K562 (cell line): ENCODE measurements at regions not wholly inside any gene's neighbourhood (a gene's known extent, or its start where the extent isn't known, plus 50 kb on each side); places are given as distances from the start of the nearest gene placed in this dataset.

Experiments
- ATAC-seq: fragments of 200-7000 bp; cut with Tn5 transposase; 3 replicates; pipeline ENCODE4 v1.9.1; 2020; ENCODE audit warnings: moderate library complexity
- BruUV-seq: library from RNA; stranded (reverse); fragments of 400-500 nt; replicated peaks from 2 replicates; lab custom pipeline; 2021; lab: Mats Ljungman, UMichigan
- CTCF ChIA-PET: fragments of 300-600 bp; formaldehyde crosslinking; extraction: SDS; loops from one replicate; lab custom pipeline; 2021; ENCODE audit warnings: low intra/inter-chr PET ratio; lab: Yijun Ruan, JAX
- POLR2A ChIA-PET: fragments of 300-600, 350-650 bp; sonication (Branson Sonifier 250); formaldehyde crosslinking; extraction: SDS; loops from one replicate; lab custom pipeline; 2021; ENCODE audit warnings: antibody characterized with exemption, inconsistent platforms; lab: Yijun Ruan, JAX
- DNase-seq, 4 experiments: peaks; one replicate each; pipeline versions ENCODE4 v3.0.0 to v3.0.0-alpha.2; 2011 to 2018; ENCODE audit warnings: low spot score in 3 of 4, mixed read lengths in 3 of 4; ENCODE audit errors: extremely low read depth in 1 of 4
- FAIRE-seq: peaks from 2 replicates; lab custom pipeline; 2011; peaks lifted over from hg19 to GRCh38; lab: Jason Lieb, UNC
- H2AFZ ChIP-seq: 2 replicates; pipeline ENCODE4 v1.6.0; 2011; ENCODE audit warnings: low read depth, low read length, control low read depth, inconsistent platforms
- H3K27ac ChIP-seq: fragments of 200-600 bp; 3 replicates; pipeline ENCODE4 v1.8.0; 2011; ENCODE audit warnings: low read depth, mild to moderate bottlenecking, control low read depth, inconsistent platforms, low read length, moderate library complexity, mixed read lengths; ENCODE audit errors: extremely low read depth
- H3K27me3 ChIP-seq, 2 experiments: fragments of 300-600 bp in 1 of 2; 2 replicates in 1 of 2; 3 replicates in 1 of 2; pipeline versions ENCODE4 v1.6.0 to v1.8.0; 2011; ENCODE audit warnings: inconsistent platforms in 2 of 2, low read length in 2 of 2, mild to moderate bottlenecking in 1 of 2, mixed read lengths in 1 of 2, moderate library complexity in 1 of 2; ENCODE audit not compliant: control insufficient read depth in 2 of 2, insufficient read depth in 2 of 2
- H3K36me3 ChIP-seq: fragments of 300-600 bp; 3 replicates; pipeline ENCODE4 v1.8.0; 2011; ENCODE audit warnings: mild to moderate bottlenecking, low read length, inconsistent platforms; ENCODE audit not compliant: control insufficient read depth, insufficient read depth
- H3K4me1 ChIP-seq, 2 experiments: fragments of 200-600 bp in 1 of 2; replicated peaks in 1 of 2; 2 replicates in 1 of 2; 3 replicates in 1 of 2; pipeline versions ENCODE4 v1.5.1 to v1.8.0; 2011; ENCODE audit warnings: inconsistent platforms in 2 of 2, low read length in 2 of 2, mild to moderate bottlenecking in 1 of 2, mixed read lengths in 1 of 2, moderate library complexity in 1 of 2; ENCODE audit not compliant: control insufficient read depth in 2 of 2, insufficient read depth in 2 of 2
- H3K4me2 ChIP-seq: 2 replicates; pipeline ENCODE4 v1.6.1; 2011; ENCODE audit warnings: low read length, control low read depth, inconsistent platforms, mixed read lengths; ENCODE audit not compliant: insufficient read depth
- H3K4me3 ChIP-seq: fragments of 200-600 bp; sonication (generic), shearing (Covaris generic); 2 replicates; pipeline ENCODE4 v1.5.1; 2016; ENCODE audit warnings: control low read depth, inconsistent platforms
- H3K79me2 ChIP-seq: fragments of 200-600 bp; 3 replicates; pipeline ENCODE4 v1.8.0; 2011; ENCODE audit warnings: low read length, inconsistent platforms; ENCODE audit not compliant: control insufficient read depth, insufficient read depth
- H3K9ac ChIP-seq, 2 experiments: 2 replicates each; pipeline versions ENCODE4 v1.6.0 to v1.6.1; 2011; ENCODE audit warnings: low read depth in 2 of 2, low read length in 2 of 2, control low read depth in 1 of 2, inconsistent platforms in 1 of 2, mild to moderate bottlenecking in 1 of 2, mixed read lengths in 1 of 2; ENCODE audit not compliant: insufficient read depth in 1 of 2
- H3K9me1 ChIP-seq: one replicate; pipeline ENCODE4 v1.6.0; 2011; ENCODE audit warnings: inconsistent platforms, mild to moderate bottlenecking, low read length, moderate library complexity; ENCODE audit not compliant: control insufficient read depth, insufficient read depth
- H3K9me3 ChIP-seq: replicated peaks from 2 replicates; pipeline ENCODE4 v1.5.1; 2011; ENCODE audit warnings: low read depth, low read length, inconsistent platforms; ENCODE audit not compliant: control insufficient read depth, insufficient read depth
- H4K20me1 ChIP-seq: replicated peaks from 2 replicates; pipeline ENCODE4 v1.6.1; 2011; ENCODE audit warnings: low read length, inconsistent platforms, mixed read lengths; ENCODE audit not compliant: control insufficient read depth, insufficient read depth
- E2F8 ChIP-seq: fragments of 450-650 bp; IDR thresholded peaks from 2 replicates; pipeline ENCODE4 v1.7.1; 2018; ENCODE audit warnings: mild to moderate bottlenecking, low read depth; ENCODE audit not compliant: partially characterized antibody
- HDAC6 ChIP-seq: IDR thresholded peaks from 2 replicates; pipeline ENCODE4 v1.6.1; 2012; ENCODE audit warnings: low read depth, mild to moderate bottlenecking, control low read depth, inconsistent platforms, low read length, moderate library complexity
- MYNN ChIP-seq, 2 experiments: sonication (generic); formaldehyde crosslinking in 1 of 2; IDR thresholded peaks; 2 replicates each; pipeline versions ENCODE4 v1.5.0 to v1.6.1; 2016 to 2020; ENCODE audit warnings: antibody characterized with exemption in 1 of 2, missing genetic modification reagents in 1 of 2
- NONO ChIP-seq, 2 experiments: fragments of 200-400 bp in 1 of 2; fragments of 450-650 bp in 1 of 2; formaldehyde crosslinking in 1 of 2; IDR thresholded peaks; 2 replicates each; pipeline ENCODE4 v1.6.1; 2017; ENCODE audit warnings: low read depth in 2 of 2, mild to moderate bottlenecking in 2 of 2, moderate library complexity in 2 of 2, low read length in 1 of 2
- PHB ChIP-seq: fragments of 250-450 bp; sonication (Bioruptor Pico); IDR thresholded peaks from 2 replicates; pipeline ENCODE4 v1.5.0; 2021
- SIN3A ChIP-seq, 2 experiments: fragments of 150-350 bp in 1 of 2; IDR thresholded peaks; 2 replicates each; pipeline ENCODE4 v1.6.1; 2011 to 2016; ENCODE audit warnings: borderline replicate concordance in 2 of 2, low read depth in 2 of 2, low read length in 2 of 2, mild to moderate bottlenecking in 2 of 2, moderate library complexity in 2 of 2; ENCODE audit not compliant: control insufficient read depth in 1 of 2
- SNIP1 ChIP-seq: fragments of 450-650 bp; IDR thresholded peaks from 2 replicates; pipeline ENCODE4 v1.7.1; 2017; ENCODE audit warnings: low read depth, mild to moderate bottlenecking
- TCF15 ChIP-seq: fragments of 250-450 bp; sonication (Bioruptor Pico); IDR thresholded peaks from 2 replicates; pipeline ENCODE4 v1.8.0; 2022; ENCODE audit warnings: moderate library complexity, mild to moderate bottlenecking, inconsistent platforms
- ZNF609 ChIP-seq: sonication (generic); formaldehyde crosslinking; IDR thresholded peaks from 2 replicates; pipeline ENCODE4 v1.8.1; 2023; ENCODE audit warnings: missing genetic modification reagents, mild to moderate bottlenecking, borderline replicate concordance
- WGBS: fragments of 100-300 bp; shearing (Covaris generic); methylation state at CpG from one replicate; pipeline ENCODE4 v1.1.6; 2016; ENCODE audit warnings: low coverage, mixed read lengths; ENCODE audit not compliant: insufficient coverage; ENCODE audit errors: missing lambda C conversion rate; 5-methylcytosine and 5-hydroxymethylcytosine counted together
- in situ Hi-C: fragments of 300-500 bp; cut with MboI; formaldehyde crosslinking; loops from 4 replicates; pipeline ENCODE4 v1.15.0; 2018; ENCODE audit warnings: inconsistent platforms, mixed read lengths
- intact Hi-C: fragments of 100-400 bp; cut with micrococcal nuclease; formaldehyde crosslinking; loops from 2 replicates; pipeline ENCODE4 v1.14.2; 2022

DNA sequence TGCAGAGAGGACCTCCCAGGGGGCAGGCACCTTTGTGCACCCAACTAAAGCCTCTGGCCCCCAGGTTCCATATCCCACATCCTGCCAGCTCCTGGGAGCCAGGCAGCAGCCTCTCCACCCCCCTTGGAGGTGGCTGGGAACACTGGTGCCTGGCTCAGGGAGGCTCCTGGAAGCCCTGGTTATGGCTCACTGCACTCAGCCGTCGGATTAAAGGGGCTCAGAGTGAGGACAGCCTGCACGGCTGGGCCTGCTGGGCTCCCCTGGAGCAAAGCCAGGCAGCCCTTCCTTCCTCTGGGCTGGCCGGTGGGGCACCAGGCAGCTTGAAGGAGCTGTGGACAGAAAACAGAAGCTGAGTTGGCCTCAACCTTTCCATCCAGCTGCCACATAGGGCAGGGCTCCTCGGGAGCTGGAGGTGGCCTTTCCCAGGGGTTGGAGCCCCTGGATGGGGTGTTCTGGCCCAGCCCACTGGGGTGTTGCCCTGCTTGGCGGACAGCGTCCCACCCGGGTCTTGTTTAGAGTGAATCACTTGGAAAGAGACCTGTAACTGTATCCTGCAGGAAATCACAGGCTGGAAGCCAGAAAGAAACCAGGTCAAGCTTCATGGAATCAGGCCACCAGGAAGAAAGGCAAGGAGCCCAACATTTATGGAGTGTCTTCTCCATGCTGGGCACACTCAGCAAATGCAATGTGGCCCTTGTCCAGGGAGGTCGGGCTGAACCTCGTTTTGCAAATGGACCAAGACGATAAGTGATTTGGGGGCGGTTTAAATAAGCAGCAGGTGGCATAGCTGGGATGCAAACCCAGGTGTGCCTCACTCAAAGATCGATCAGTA lies 253.3 kb downstream of the SOX9 start (continued):
- TF ChIP-seq TCF15 (CRISPR knock-in tag) (no peak), SIN3A (IDR thresholded peaks at IDR 0.05; ENCODE audit: borderline replicate concordance in 2 of 2, control insufficient read depth in 1 of 2, low read depth in 2 of 2, low read length in 2 of 2) (no peak), MYNN (IDR thresholded peaks at IDR 0.05) (no peak), MYNN (CRISPR knock-in tag; IDR thresholded peaks at IDR 0.05) (no peak), SNIP1 (no peak)

GRCh38 chr17:72376526-72377345 lies 255.9 kb downstream of the SOX9 start:
- Histone ChIP-seq H3K4me3 (no peak overlapping the region), H3K27ac (no peak overlapping the region), H3K36me3 (no peaks in the 10 kb centered on the region), H3K4me1 (no peaks in the 10 kb centered on the region), H3K9me1 (no peaks in the 10 kb centered on the region), H3K4me2 (no peak overlapping the region), H3K27me3 (no peaks in the 10 kb centered on the region; a peak in 1 of 5 replicates), H3K9ac (no peak overlapping the region), H3K79me2 (no peaks in the 10 kb centered on the region), H3K9me3 (no peaks in the 10 kb centered on the region), H2AFZ (no peak overlapping the region), H4K20me1 (no peaks in the 10 kb centered on the region)
- DNase-seq: no peak
- 2% methylated on average over 14 of the region's 16 CpGs for WGBS
- ChIA-PET CTCF (no interaction called here), POLR2A (no interaction called here)
- intact Hi-C loops: no loop called here
- ATAC-seq: no peak
- no peak for FAIRE-seq
- in situ Hi-C loops: no loop called here
- no TSS peak for BruUV-seq
- TF ChIP-seq NONO (IDR thresholded peaks at IDR 0.05; ENCODE audit: low read depth in 2 of 2, low read length in 1 of 2): no peak
- no peak for TF ChIP-seq HDAC6
- TF ChIP-seq PHB: no peak
- no peak for TF ChIP-seq E2F8
- no peak for TF ChIP-seq ZNF609
